ENCODE measurements at regions not wholly inside any gene's neighbourhood (a gene's known extent, or its start where the extent isn't known, plus 50 kb on each side); places are given as distances from the start of the nearest gene placed in this dataset.

GRCh38 chr9:103811462-103811861, 282.6 kb upstream of the SMC2 start:
- H3K4me3 ChIP-seq, result no peak overlapping the region
- no peak overlapping the region for H3K27ac ChIP-seq
- no peak overlapping the region for H3K9ac ChIP-seq (ENCODE audit: low read depth in 2 of 2, low read length in 2 of 2)
- H3K36me3 ChIP-seq, result no peaks in the 10 kb centered on the region
- H3K9me3 ChIP-seq, result no peaks in the 10 kb centered on the region
- no peak for DNase-seq
- H3K27me3 ChIP-seq, result no peaks in the 10 kb centered on the region
- intact Hi-C loops (cut with DNase I), result no loop called here
- no peaks in the 10 kb centered on the region for H3K4me1 ChIP-seq
- TF ChIP-seq CTCF (IDR thresholded peaks at IDR 0.05), result no peak

DNA sequence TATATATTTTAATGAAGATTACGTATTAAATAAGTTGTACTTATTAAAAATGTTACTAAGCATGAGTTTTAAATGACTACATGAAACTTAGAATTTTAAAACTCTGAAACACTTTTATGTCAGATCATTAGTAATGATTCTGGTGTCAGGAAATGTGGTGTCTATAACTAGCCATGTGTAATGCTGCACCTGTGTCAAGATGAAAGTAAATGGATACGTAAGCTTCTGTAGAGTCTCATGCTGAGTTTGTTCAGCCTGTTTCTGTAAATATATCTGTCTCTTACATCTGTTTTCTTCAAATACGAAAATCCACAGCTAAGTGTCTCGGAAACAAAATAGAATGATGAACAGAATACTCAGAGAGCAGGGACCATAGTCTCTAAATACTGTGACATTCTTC, 278.0 kb upstream of the SMC2 start:
- no peak for TF ChIP-seq CTCF (IDR thresholded peaks at IDR 0.05)
- H3K27me3 ChIP-seq, result no peaks in the 10 kb centered on the region
- no peak overlapping the region for H3K4me3 ChIP-seq
- no peak overlapping the region for H3K27ac ChIP-seq
- no peaks in the 10 kb centered on the region for H3K9me3 ChIP-seq
- no peaks in the 10 kb centered on the region for H3K4me1 ChIP-seq
- no peaks in the 10 kb centered on the region for H3K36me3 ChIP-seq
- DNase-seq, result no peak
- no peak overlapping the region for H3K9ac ChIP-seq (ENCODE audit: low read depth in 2 of 2, low read length in 2 of 2)
- intact Hi-C loops (cut with DNase I), result no loop called here

GRCh38 chr9:103819936-103820335, 274.2 kb upstream of the SMC2 start:
- no peak overlapping the region for H3K9ac ChIP-seq (ENCODE audit: low read depth in 2 of 2, low read length in 2 of 2)
- no peaks in the 10 kb centered on the region for H3K36me3 ChIP-seq
- H3K4me3 ChIP-seq, result no peak overlapping the region
- no peak overlapping the region for H3K27ac ChIP-seq
- no peak for TF ChIP-seq CTCF (IDR thresholded peaks at IDR 0.05)
- intact Hi-C loops (cut with DNase I), result no loop called here
- H3K9me3 ChIP-seq, result no peaks in the 10 kb centered on the region
- H3K27me3 ChIP-seq, result no peaks in the 10 kb centered on the region
- no peak for DNase-seq
- H3K4me1 ChIP-seq, result no peaks in the 10 kb centered on the region

- intact Hi-C loops (cut with DNase I), result no loop called here
- no peak overlapping the region for H3K4me3 ChIP-seq
- TF ChIP-seq CTCF (IDR thresholded peaks at IDR 0.05), result no peak
Measured at GRCh38 chr9:103821115-103821514, 273.0 kb upstream of the SMC2 start.

DNA sequence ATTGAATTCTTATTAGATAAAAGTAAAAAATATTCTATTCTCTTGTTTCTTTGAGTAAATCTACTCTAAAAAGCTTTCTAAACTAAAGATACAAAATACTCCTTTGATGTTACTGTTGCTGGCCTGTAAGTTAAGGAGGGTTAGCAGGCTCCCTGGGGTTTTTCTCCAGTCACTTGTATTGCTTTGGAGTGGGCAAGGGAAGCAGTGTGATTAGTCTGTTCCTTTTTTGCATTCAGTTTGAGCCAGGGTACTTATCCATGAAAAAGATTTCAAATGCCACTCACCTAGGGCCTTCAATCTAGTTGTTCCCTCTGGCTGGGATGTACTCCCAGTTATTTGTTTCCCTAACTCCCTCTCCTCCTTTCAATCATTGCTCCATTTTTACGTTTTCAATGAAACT, 256.2 kb upstream of the SMC2 start:
- Histone ChIP-seq H3K4me3 (no peak overlapping the region), H3K27ac (no peak overlapping the region), H3K4me1 (no peaks in the 10 kb centered on the region), H3K9ac (ENCODE audit: low read depth in 2 of 2, low read length in 2 of 2) (no peak overlapping the region), H3K9me3 (no peaks in the 10 kb centered on the region), H3K27me3 (no peaks in the 10 kb centered on the region), H3K36me3 (no peaks in the 10 kb centered on the region)
- intact Hi-C loops (cut with DNase I), result no loop called here
- TF ChIP-seq CTCF (IDR thresholded peaks at IDR 0.05), result no peak
- no peak for DNase-seq

More at GRCh38 chr9:103821115-103821514, 273.0 kb upstream of the SMC2 start:
- no peaks in the 10 kb centered on the region for H3K36me3 ChIP-seq
- no peak overlapping the region for H3K27ac ChIP-seq
- H3K9me3 ChIP-seq, result no peaks in the 10 kb centered on the region
- H3K4me1 ChIP-seq, result no peaks in the 10 kb centered on the region
- no peak overlapping the region for H3K9ac ChIP-seq (ENCODE audit: low read depth in 2 of 2, low read length in 2 of 2)
- no peak for DNase-seq
- no peaks in the 10 kb centered on the region for H3K27me3 ChIP-seq

- no peaks in the 10 kb centered on the region for H3K27me3 ChIP-seq
- H3K9me3 ChIP-seq, result no peaks in the 10 kb centered on the region
- no peak overlapping the region for H3K27ac ChIP-seq
- TF ChIP-seq CTCF (IDR thresholded peaks at IDR 0.05), result no peak
- no peak overlapping the region for H3K4me3 ChIP-seq
- H3K9ac ChIP-seq (ENCODE audit: low read depth in 2 of 2, low read length in 2 of 2), result no peak overlapping the region
- no peaks in the 10 kb centered on the region for H3K4me1 ChIP-seq
- no peaks in the 10 kb centered on the region for H3K36me3 ChIP-seq
- intact Hi-C loops (cut with DNase I), result no loop called here
- no peak for DNase-seq
Measured at GRCh38 chr9:103839197-103839596, 254.9 kb upstream of the SMC2 start.
